ENCODE measurements at regions not wholly inside any gene's neighbourhood (a gene's known extent, or its start where the extent isn't known, plus 50 kb on each side); places are given as distances from the start of the nearest gene placed in this dataset.

DNA sequence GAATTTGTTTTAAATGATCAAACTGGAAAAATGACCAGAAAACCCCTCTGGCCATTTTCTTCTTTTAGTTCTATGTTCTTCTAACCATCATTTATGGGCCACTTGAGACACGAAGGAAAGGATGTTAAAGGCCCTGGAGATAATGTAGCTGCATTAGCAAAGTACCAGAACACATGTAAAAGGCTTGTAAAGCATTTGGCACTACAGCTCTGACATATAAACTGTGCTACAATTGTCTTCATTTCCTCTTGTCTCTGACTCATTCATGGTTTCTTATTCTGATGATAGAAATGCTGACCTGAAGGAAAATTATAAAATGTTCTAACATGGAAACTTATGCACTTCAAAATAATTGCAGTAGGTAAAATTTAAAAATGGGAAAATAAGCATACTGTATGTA lies 388.7 kb downstream of the FAT4 start:
- DNase-seq = no peak

GRCh38 chr4:125704726-125705125 lies 390.0 kb downstream of the FAT4 start:
- no peak for DNase-seq

DNA sequence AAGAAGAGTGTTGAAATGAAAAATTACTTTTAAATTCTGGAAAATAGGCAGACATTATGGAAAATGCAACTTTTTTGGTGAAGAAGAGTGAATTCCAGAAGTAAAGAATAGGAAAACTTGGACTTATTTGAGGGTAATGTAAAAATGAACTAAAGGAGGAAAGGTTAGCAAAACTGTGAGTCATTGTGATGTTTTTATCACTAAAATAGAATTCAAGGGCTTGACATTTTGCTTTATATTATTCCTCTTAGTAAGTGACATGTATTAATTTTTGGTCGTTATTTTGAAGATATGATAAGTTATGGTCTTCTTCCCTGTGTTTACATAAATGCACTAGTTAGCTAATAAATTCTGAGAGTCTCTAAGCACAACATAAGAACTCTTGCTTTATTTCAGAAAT lies 390.9 kb downstream of the FAT4 start:
- no peak for DNase-seq

DNA sequence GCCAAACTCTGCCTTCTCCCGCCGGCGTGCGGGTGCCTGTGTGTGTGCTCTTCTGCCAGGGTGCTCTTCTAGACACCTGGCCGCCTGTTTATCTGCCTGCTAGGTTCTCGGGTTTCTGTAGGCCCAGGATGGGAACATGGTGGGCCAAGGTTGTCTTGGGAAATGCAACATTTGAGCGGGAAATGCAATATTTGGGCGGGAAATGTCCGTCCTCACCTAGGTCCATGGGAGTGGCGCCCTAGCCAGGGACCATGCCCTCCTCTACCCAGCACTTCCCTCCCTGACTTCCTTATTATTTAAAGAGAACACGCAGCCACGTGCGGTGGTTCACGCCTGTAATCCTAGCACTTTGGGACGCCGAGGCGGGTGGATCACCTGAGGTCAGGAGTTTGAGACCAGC lies 392.6 kb downstream of the FAT4 start:
- DNase-seq = no peak

DNA sequence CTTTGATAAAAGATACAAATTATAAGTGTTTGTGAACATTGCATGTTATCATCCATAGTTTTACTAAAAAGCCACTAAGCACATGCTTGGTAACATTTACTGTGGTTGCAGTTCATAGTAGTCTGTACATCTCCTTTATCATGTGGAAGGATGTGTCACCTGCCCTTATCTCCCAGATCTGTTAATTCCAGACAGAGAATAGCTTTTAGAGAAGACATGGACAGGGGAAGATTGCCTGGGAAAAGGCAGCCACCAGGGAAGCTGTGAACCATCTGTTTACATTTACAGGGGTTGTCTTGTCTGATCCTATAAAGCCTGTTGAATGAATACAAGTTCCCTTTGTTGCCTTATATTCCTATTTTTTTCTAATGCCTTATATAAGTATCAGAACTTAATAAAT lies 396.0 kb downstream of the FAT4 start:
- no peak for DNase-seq

DNA sequence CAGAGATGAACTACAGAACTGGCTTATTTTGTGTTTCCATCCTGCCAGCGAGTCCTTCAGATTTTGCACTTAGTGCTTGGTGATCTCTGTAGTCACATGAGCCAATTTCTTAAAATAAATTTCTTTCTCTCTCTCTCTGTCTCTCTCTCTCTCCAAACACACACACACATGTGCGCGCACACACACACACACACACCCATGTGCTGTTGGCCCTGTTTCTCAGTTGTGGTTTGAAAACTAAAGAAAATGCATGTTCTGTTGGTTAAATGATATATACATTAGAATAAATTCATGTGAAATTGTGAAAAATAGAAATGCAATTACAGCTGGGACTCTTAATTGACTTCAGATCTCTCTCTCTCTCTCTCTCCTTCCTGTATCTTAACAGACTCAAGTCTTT lies 399.3 kb downstream of the FAT4 start:
- no peak for DNase-seq

GRCh38 chr4:125714845-125715244 lies 400.1 kb downstream of the FAT4 start:
- no peak for DNase-seq

DNA sequence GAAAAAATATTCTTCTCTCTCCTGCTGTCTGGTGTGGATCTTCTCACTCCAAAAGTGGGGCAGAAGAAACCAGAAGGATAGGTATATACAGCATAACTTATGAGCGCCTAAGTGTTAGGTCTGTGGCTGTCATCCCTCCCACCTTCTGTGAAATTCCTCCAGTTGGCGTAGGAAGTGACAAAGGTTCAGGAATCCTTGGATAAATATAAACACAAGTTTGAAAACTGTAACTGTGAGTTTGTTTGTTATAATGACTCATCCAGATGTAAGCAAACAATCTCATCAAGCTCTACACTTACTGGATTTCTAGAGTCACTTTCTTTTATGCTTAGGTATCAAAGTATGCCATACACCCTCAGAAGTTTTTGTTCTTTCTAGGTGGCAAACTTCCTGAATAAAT lies 405.2 kb downstream of the FAT4 start:
- DNase-seq = no peak

DNA sequence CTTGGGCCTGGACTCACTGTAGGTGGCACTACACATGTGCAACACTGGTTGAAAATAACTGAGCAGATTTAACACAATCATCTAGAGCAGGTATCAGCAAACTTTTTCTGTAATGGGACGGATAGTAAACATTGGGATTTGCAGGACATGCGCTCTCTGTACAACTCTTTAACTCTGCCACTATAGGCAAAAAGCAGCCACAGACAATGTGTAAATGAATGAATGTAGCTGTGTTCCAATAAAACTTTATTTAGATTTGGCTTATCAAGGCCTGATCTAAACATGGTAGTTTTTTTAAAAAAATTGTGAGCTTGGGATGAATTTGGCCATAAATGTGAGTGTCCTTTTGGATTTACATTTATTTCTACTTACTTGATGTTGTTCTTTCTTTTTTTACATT lies 407.3 kb downstream of the FAT4 start:
- no peak for DNase-seq

DNA sequence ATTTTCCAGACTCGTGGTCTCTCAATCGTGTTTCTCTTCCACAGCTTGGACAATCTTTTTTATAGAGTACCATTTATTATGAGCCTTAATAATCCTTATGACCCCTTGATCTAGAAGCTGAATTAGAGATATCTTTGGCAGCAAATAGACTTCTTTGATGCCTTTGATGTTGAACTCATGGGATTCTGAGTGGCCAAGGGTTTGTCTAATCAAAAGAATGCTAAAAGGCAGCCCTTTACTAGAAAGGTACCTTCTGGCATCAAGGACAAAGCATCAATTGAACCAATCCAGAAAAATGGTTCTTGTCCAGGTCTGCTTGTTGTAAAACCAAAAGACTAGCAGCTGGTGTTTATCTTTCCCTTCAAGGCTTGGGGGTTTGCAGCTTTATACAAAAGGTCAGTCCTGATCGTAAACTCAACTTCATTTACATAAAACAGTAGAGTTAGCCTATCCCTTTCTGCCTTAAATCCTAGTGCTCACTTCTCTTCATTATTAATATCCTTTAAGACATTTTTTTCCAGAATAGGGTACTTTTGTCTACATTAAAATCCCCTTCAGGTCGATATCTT lies 411.3 kb downstream of the FAT4 start:
- peak; percentile 68 for DNase-seq

DNA sequence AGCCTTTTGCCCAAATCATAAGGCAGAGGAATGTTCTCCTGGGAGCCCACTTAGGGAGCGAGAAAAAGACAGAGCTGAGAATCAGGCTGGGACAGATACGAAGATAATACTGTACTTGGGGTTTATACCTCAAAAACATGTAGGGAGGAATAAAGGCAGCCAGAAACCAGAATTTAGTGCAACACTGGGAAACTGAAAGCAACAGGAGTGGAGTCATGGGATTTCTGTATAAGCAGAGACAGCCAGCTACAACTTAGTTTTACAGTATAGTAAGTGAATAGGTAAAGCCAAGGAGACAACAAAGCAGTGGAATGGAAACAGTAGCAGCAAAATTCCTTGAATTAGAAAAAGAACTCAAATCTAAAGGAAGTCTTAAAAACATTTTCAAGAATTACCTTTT lies 413.2 kb downstream of the FAT4 start:
- no peak for DNase-seq

DNA sequence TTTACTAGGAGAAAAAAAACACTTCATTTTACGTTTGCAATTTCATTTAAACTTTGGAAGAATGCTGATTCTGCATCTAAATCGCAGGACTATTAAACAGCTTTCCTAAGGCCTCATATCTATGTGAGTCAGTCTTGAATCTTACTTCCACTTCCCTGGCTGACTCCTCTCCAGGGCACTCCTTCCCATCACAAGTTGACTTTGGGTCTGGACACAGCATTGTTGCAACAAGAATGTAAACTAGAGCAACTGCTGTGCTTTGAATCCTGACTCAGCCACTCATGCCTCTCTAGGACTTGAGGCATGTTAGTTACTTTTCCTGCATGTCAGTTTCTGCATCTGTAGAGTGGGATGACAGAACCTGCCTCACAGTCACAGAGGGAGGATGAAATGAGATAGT lies 413.8 kb downstream of the FAT4 start:
- DNase-seq = no peak

DNA sequence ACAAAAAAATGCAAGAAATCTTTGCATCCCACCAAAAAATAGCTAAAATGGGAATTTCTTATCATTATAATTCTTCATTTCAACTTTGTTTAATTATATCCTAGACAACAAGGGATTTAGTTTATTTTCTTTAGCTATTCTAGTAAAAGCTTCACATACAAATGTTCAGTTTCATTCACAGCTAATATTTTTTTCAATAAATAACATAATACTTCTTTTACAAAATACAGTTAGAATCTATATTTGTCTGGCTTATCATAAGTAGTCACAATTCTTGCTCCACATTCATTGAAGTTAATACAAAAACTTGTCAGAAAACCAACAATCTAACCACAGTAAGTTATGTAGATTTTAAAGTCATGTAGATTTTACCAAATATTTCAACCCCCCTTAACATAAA lies 414.4 kb downstream of the FAT4 start:
- no peak for DNase-seq

GRCh38 chr4:125732632-125733031 lies 417.9 kb downstream of the FAT4 start:
- no peak for DNase-seq

GRCh38 chr4:125734504-125734903 lies 419.7 kb downstream of the FAT4 start:
- no peak for DNase-seq

DNA sequence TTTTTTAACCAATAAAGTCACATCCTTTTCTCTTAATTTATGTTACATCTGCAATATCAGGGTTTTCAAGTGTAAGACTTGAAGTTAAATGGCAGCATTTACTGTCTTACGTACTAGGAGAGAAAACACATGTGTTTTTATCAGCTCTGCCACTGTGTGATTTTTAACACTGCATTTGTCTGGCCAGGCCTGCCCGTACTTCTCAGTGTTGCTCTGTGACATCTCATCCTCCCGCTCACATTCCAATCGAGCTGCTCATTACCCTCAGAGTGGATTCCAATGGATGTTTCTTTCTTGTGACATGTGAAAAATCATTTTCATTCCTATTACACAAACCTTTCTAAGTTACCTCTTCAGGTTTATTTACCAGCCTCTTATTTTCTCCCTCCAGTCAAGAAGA lies 420.3 kb downstream of the FAT4 start:
- no peak for DNase-seq

GRCh38 chr4:125736057-125736456 lies 421.3 kb downstream of the FAT4 start:
- DNase-seq = no peak

DNA sequence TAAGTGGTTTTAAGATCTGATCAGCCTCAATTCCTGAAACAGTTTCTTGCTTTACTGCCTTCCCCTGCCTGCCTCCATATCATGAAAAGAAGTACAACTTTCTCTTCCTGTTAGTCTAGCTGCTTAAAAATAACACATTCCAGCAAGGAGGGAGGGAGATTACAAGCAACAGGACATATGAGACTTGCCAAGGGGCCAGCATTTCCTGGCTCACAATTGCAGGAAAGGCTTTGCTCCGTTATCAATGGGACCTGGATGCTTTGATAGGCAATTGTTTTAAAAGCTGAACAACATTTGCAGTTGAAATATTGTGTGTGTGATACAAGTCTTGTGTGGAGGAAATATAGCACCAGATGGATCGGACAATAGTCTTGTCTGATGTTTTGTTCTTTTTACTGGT lies 425.0 kb downstream of the FAT4 start:
- DNase-seq = no peak

DNA sequence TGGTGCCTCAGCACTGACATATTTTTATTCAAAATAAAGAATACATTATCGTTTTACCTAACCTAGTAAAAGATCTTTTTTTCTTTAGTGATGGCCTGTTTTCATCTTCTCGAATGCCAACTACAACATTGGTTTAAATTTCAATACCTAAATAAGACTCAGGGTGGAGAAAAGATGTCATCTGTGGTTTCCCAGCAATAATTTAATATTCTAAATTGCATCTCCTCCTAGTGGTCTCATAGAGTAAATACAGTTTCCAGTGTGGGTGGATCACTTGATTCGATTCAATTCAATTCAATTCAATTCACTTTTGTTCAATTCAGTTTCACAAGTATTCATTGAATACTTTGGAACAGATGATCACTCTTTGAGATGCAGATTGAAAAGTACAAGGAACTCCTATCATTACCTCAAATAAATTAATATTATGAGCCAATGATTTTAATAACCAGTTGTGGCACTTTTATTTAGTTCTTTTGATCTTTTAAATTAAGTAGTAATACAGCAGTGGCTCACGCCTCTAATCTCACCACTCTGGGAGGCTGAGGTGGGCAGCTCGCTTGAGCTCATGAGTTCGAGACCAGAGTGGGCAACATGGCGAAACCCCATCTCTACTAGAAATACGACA lies 427.2 kb downstream of the FAT4 start:
- no peak for DNase-seq

GRCh38 chr4:125744891-125745364 lies 430.2 kb downstream of the FAT4 start:
- DNase-seq = no peak

GRCh38 chr4:125749354-125749753 lies 434.6 kb downstream of the FAT4 start:
- DNase-seq = no peak

- no peak for DNase-seq
Observed at GRCh38 chr4:125750399-125750798, 435.6 kb downstream of the FAT4 start.

DNA sequence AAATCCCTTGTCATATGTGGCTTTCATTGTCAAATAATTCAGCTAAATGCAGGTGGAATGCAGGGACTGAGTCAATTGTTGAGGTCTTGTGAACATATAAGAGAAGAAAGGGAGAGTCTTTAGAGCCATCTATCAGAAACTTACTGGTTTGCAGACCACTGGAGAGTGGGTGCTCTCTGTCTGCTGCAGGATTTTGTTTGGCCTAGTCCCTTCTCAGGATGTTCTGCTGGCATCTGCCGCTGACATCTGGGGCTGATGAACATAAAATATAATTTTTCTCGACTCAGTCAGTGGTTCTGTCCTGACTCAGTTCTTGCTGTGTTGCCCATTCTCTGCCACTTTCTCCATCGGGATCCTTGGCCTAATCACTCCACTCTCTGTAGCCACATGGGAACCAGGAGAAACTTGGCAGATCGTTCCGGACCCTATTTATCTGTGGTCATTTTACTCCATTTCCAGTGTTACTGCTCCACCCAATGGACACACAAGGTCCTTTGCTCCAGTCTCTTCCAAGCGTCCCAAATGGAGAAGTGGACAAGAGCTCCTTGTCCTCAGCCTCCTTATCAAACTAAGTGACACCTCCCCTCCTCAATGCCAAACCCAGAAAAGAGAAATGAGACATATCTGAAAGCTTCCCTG lies 436.2 kb downstream of the FAT4 start:
- DNase-seq = no peak

- DNase-seq = no peak
Observed at GRCh38 chr4:125758438-125758837, 443.7 kb downstream of the FAT4 start.

All from DMS153 (cell line).